Coronary artery (tissue), 2 donors: ENCODE measurements at regions not wholly inside any gene's neighbourhood (a gene's known extent, or its start where the extent isn't known, plus 50 kb on each side); places are given as distances from the start of the nearest gene placed in this dataset.

ENCODE experiments used
- DNase-seq: peaks from one replicate; pipeline ENCODE4 v3.0.0-alpha.2; 2017; ENCODE audit warnings: low spot score
- H3K27ac ChIP-seq, 2 donors: fragments of 200-600 bp; sonication (generic); one replicate each; pipeline ENCODE4 v1.5.1; 2016 to 2019
- H3K4me3 ChIP-seq: fragments of 200-600 bp; sonication (generic); 2 replicates; pipeline ENCODE4 v1.5.1; 2016; ENCODE audit warnings: mild to moderate bottlenecking, moderate library complexity
- CTCF ChIP-seq: fragments of 200-600 bp; sonication (generic); IDR thresholded peaks from one replicate; pipeline ENCODE4 v1.5.1; 2019; ENCODE audit warnings: antibody characterized with exemption

- TF ChIP-seq CTCF = no peak
- DNase-seq = no peak
- no peak overlapping the region for H3K4me3 ChIP-seq
- no peak overlapping the region for H3K27ac ChIP-seq
Measured at GRCh38 chr9:71487061-71487460, 281.3 kb downstream of the CEMIP2 start.

- DNase-seq = no peak
- H3K4me3 ChIP-seq = no peak overlapping the region
- H3K27ac ChIP-seq = no peak overlapping the region
- no peak for TF ChIP-seq CTCF
Measured at GRCh38 chr9:71485326-71485725, 283.0 kb downstream of the CEMIP2 start.

GRCh38 chr9:71483436-71483835, 284.9 kb downstream of the CEMIP2 start:
- no peak overlapping the region for H3K4me3 ChIP-seq
- H3K27ac ChIP-seq = no peak overlapping the region
- no peak for TF ChIP-seq CTCF
- DNase-seq = no peak

GRCh38 chr9:71479621-71480020, 288.7 kb downstream of the CEMIP2 start:
- TF ChIP-seq CTCF = no peak
- Histone ChIP-seq H3K4me3 (no peak overlapping the region), H3K27ac (no peak overlapping the region)
- DNase-seq = no peak

GRCh38 chr9:71472400-71472799, 295.9 kb downstream of the CEMIP2 start:
- no peak for TF ChIP-seq CTCF
- Histone ChIP-seq H3K4me3 (no peak overlapping the region), H3K27ac (no peak overlapping the region)
- DNase-seq = no peak

GRCh38 chr9:71465392-71465791, 302.9 kb downstream of the CEMIP2 start:
- no peak for DNase-seq

GRCh38 chr9:71459082-71459481, 309.2 kb downstream of the CEMIP2 start:
- Histone ChIP-seq H3K27ac (no peak overlapping the region), H3K4me3 (no peak overlapping the region)
- no peak for TF ChIP-seq CTCF
- no peak for DNase-seq

More at GRCh38 chr9:71465392-71465791, 302.9 kb downstream of the CEMIP2 start:
- Histone ChIP-seq H3K27ac (no peak overlapping the region), H3K4me3 (no peak overlapping the region)
- TF ChIP-seq CTCF = no peak
